ENCODE measurements at regions not wholly inside any gene's neighbourhood (a gene's known extent, or its start where the extent isn't known, plus 50 kb on each side); places are given as distances from the start of the nearest gene placed in this dataset.

- no peak for TF ChIP-seq CTCF (conservative IDR thresholded peaks at IDR 0.05 in 1 of 2, IDR thresholded peaks at IDR 0.05 in 1 of 2; ENCODE audit: extremely low read depth in 1 of 2, insufficient read depth in 1 of 2, low read depth in 1 of 2, low read length in 2 of 2)
- no peak for TF ChIP-seq EZH2 (IDR thresholded peaks at IDR 0.05; ENCODE audit: borderline replicate concordance, low read length)
Observed at GRCh38 chr4:111871802-111872201, 273.5 kb upstream of the FAM241A start.

Measured in mammary epithelial cell (primary cell).